GM08714 (cell line): ENCODE measurements at regions not wholly inside any gene's neighbourhood (a gene's known extent, or its start where the extent isn't known, plus 50 kb on each side); places are given as distances from the start of the nearest gene placed in this dataset.

Source experiments
- H3K4me3 ChIP-seq: fragments of 200-500 bp; sonication (Bioruptor generic); 2 replicates; pipeline ENCODE4 v1.5.1; 2014; ENCODE audit warnings: mild to moderate bottlenecking, low read length, inconsistent platforms
- ZNF274 ChIP-seq: IDR thresholded peaks from 2 replicates; pipeline ENCODE4 v1.6.1; 2012; ENCODE audit warnings: mild to moderate bottlenecking, low read depth, low read length

DNA sequence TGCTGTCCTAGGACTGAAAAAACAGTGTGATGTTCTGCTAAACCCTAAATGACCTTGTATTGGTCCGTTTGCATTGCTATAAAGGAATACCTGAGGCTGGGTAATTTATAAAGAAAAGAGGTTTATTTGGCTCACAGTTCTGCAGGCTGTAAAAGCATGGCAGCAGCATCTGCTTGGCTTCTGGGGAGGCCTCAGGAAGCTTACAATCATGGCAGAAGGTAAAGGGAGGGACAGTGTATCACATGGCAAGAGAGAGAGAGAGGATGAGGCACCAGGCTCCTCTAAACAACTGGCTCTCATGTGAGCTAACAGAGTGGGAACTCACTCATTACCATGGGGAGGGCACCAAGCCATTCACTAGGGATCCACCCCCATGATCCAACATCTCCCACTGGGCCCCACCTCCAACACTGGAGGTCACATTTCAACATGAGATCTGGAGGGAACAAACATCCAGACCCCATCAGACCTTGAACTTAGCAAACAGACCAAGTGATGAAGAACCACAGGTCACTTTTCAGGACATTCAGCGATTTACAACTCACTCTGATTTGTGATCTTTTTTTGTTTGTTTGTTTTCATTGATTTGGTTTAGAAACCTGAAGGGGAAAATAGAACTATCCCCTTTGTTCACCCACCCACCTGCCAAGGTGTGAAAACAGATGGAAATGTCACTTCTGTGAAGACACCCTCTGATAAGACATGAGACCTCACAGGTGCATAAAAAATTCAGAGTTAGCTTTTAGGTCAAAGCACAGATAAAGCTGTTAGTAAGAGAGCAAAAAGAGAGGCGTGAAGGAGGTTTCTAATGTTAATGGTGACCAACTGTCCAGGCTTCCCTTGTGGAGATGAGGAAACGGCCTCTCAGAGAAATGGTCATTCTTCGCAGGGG is 104.2 kb upstream of the RALGPS2 start:
- H3K4me3 ChIP-seq, result no peak overlapping the region
- TF ChIP-seq ZNF274, result no peak

- TF ChIP-seq ZNF274, result no peak
- no peak overlapping the region for H3K4me3 ChIP-seq
These were observed 103.2 kb upstream of the RALGPS2 start for GRCh38 chr1:178621822-178622221.

DNA sequence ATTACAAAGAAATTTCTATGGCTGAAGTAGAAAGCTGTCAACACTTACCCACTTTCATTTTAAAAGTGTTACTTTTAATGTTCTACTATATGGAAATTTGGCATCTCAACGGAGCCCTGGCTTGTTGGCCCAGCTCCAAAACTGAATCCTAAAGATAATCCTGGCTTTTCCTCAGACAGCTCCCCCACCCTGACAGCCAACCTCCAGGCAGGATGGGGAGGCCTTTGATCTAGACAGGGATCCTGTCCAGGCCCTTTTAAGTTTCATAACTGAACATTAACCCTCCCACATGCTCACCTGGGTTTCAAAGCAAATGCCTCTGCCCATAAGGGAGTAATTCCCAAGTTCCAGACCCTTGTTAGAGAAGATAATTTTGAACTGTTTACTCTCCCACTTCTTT is 99.3 kb upstream of the RALGPS2 start:
- no peak overlapping the region for H3K4me3 ChIP-seq
- TF ChIP-seq ZNF274, result no peak

DNA sequence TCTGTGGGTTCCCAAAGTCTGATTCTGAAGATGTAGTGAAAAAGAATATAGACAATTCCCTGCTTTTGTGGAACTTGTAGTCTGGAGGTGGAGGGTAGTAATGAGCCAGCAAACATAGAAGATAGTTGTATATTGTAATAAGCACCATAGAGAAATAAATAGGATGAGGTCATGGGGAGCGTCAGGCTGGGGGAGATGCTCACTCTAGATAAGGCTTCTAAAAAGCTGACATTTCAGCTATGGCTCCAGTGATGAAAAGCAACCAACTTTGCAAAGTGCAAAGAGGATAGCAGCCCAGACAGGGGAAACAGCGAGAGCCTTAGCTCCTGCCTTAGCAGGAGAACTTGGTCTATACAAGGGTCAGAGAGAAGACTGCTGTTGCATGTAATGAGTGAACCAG is 98.0 kb upstream of the RALGPS2 start:
- H3K4me3 ChIP-seq, result no peak overlapping the region
- no peak for TF ChIP-seq ZNF274

DNA sequence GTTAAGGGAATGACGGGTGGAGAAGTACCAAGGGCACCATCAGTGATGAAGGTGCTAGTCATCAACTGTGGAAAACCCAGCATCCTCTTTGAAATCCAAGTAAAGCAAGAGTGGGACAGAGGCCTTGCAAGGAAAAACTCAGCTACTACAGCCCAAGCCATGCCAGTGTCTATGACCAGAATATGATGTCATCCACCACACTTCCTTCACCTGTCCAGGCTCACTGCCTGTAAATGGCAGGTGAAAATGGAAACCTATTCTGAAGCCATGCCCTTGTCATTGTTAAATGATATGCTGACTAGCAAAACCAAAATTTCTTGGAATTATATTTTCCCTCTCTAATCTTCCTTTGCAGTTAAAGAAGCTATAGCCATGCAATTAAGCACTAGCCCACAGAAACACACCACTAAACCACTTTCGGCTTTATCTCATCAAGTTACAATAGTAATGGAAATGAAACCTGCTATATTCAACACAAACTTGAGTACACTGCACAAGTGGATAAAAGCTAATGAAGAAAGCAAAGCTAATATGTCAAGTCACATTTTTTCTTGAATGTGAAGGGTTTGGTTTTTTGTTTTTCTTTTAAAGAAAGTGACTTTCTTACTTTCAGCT is 96.3 kb upstream of the RALGPS2 start:
- no peak overlapping the region for H3K4me3 ChIP-seq
- no peak for TF ChIP-seq ZNF274

DNA sequence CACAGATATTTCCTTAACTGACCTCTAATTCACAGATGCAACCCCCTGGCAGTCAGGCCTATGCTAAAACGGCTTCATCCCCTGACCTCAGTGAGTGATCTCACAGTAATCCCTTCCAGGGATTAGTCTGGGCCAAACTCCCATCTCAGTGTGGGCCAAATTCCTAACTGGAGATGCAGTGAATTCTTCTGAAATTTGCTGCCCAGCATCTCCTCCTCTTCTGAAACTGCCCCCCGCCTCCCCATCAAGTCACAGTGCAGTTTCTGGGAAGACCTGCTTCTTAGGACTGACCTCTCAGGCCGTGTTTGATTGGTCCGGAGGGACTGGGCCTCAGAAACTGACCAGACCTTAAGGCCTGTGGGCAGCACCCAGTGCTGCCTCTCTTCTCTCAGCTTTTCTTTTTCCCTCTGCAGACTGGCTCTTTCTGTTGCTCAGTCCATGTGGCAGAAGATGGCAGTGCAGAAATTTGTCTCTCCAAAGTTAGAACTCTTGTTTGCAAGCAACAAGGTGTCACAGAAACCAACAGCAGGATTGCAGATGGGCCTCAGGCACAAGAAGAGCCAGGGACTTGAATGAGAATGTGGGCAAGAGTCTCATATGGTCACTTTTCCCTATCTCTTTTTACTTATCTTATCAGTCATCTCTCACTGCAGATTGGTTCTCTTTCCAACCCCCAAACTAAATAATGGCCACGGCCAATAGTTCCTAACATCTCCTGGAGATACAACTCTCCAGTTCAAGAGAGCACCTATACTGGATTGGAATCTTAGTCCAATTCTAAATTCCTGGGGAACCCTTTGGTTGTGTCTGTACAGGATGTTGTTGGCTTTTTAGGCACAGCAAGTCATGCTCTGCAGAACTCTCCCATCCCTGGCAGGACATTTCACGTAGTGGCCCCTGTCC is 95.5 kb upstream of the RALGPS2 start:
- TF ChIP-seq ZNF274, result no peak
- H3K4me3 ChIP-seq, result no peak overlapping the region

DNA sequence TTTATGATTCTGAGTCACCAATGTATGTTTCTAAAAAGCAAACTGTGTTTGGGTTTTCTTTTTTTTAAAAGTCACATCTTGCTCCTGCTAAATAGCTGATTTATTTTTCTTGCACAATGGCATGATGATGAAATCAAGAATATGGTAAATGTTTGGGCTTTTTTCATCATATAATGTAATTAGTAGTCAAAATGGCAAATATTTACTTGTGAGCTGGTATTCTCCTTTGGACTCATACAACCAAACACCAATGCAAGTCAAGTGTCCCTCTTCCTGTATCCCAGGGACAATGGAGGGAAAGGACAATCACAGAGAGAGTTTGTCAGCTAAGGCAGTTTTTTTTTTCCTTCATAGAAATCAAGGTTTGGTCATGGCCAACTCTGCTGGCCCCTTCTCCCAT is 94.6 kb upstream of the RALGPS2 start:
- no peak for TF ChIP-seq ZNF274
- no peak overlapping the region for H3K4me3 ChIP-seq

DNA sequence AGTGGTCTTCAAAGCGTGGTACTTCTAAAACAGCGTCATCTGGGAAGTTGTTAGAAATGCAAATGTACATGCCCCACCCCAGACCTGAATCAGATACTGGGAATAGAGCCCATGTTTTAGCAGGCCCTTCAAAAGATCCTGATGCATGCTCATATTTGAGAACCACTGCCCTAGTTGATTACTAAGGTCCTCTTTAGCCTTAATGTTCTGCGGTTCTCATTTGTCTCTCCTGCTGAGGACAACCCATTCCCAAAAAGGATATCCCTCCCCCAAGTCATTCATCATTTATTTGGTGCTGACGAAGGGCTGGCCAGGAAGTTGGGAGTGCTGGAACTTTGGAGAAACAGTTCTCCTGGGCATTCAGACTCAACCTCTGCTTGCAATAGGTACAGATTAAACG is 92.4 kb upstream of the RALGPS2 start:
- TF ChIP-seq ZNF274, result no peak
- H3K4me3 ChIP-seq, result no peak overlapping the region

DNA sequence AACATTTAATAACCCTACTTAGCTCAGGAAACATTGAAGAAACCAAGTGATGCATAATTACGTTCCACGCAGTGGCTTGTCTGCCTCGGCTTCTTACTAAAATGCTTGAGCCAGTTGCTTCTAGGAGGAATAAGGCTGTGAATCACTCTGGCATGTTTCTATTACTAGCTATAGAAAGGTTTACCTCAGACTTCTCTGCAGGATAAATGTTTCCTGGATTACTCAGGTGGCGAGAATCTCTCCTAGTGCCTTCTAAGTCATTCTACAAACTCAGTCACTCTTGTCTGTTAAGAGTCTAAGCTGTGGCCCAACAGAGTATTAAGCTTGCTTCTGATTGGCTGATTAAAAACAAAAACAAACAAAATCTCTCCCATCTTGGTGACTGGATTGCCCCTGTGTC is 92.0 kb upstream of the RALGPS2 start:
- TF ChIP-seq ZNF274, result no peak

DNA sequence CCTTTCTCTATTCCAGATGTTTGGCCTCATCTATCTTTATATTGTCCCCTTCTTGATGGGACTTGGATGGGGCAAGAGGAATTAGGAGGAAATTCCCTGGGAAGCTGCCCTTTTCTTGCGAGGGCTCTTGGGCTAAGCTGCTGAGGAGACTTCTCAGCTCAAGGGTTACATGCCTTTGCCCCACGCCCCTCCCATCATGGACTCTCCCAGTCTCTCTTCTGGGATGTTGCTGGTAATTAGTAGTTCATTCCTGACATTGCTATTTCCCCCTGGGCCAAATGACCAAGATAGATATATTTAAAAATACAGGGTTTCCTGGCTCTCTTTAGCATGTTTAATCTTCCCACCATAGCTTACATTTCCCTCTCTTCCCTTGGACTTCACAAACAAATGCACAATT is 90.6 kb upstream of the RALGPS2 start:
- no peak overlapping the region for H3K4me3 ChIP-seq
- TF ChIP-seq ZNF274, result no peak

More for the DNA sequence above, 92.0 kb upstream of the RALGPS2 start:
- no peak overlapping the region for H3K4me3 ChIP-seq

DNA sequence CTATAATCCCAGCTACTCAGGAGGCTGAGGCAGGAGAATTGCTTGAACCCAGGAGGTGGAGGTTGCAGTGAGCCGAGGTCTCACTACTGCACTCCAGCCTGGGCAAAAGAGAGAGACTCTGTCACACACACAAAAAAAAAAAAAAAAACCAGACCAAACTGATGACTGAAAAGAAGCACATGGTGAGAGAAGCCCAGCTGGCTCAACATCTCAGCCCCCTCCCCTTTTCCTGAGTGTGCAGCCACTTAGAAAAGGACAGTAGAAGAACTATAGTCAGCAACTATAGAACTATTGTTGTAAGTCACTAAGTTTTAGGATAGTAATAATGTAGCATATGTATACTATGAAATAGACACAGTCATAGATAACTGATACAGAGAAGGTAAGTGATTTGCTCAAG is 87.2 kb upstream of the RALGPS2 start:
- no peak overlapping the region for H3K4me3 ChIP-seq

DNA sequence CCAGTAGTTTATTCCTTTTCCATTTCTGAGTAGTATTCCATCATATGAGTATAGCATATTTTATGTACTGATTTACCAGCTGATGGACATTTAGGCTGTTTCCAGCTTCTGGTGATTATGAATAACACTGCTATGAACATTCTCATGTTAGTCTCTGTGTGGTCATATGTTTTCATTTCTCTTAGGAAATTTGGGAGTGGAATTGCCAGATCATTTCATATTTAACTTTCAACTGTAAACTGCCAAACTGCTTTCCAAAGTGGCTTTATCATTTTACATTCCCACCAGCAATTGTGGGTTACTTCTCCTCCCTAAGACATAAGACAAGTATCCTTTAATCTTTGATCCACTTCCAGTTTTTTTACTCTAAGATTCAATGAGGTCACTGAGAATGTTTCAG is 85.7 kb upstream of the RALGPS2 start:
- no peak for TF ChIP-seq ZNF274

More for the DNA sequence above, 87.2 kb upstream of the RALGPS2 start:
- no peak for TF ChIP-seq ZNF274

DNA sequence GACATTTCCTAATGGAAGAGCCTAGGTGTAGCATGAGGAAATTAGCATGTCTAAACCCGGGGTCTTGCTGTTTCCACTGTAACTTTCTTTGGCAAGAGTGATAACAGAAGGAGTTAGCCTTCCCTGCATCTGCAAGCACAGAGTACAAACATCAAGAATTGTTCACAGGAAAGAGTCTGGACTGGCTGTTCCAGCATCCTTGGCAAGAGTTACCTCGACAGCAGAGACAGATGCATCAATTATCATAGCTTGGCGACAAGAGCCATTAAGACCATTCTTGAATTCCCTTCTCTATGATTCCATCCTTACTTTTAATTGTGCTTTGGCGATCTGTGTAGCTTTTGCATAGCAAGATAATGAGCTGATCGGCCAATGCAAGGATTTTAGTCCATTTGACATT is 82.8 kb upstream of the RALGPS2 start:
- H3K4me3 ChIP-seq, result no peak overlapping the region
- TF ChIP-seq ZNF274, result no peak

More for the DNA sequence above, 85.7 kb upstream of the RALGPS2 start:
- no peak overlapping the region for H3K4me3 ChIP-seq

- no peak overlapping the region for H3K4me3 ChIP-seq
- TF ChIP-seq ZNF274, result no peak
These were observed 81.7 kb upstream of the RALGPS2 start for GRCh38 chr1:178643349-178643748.
